ENCODE measurements at regions not wholly inside any gene's neighbourhood (a gene's known extent, or its start where the extent isn't known, plus 50 kb on each side); places are given as distances from the start of the nearest gene placed in this dataset.

GRCh38 chr15:87167055-87167454 lies 1087.4 kb downstream of the AGBL1 start:
- DNase-seq (ENCODE audit: low spot score), result no peak

- DNase-seq (ENCODE audit: low spot score), result no peak
Measured at GRCh38 chr15:87155771-87156170, 1076.1 kb downstream of the AGBL1 start.

GRCh38 chr15:87154761-87155160 lies 1075.1 kb downstream of the AGBL1 start:
- no peak for DNase-seq (ENCODE audit: low spot score)

- no peak for DNase-seq (ENCODE audit: low spot score)
Measured at GRCh38 chr15:87151202-87151748, 1071.6 kb downstream of the AGBL1 start.

- DNase-seq (ENCODE audit: low spot score), result no peak
Measured at GRCh38 chr15:87145696-87146095, 1066.0 kb downstream of the AGBL1 start.

- no peak for DNase-seq (ENCODE audit: low spot score)
Measured at GRCh38 chr15:87144775-87145174, 1065.1 kb downstream of the AGBL1 start.

GRCh38 chr15:87142096-87142495 lies 1062.4 kb downstream of the AGBL1 start:
- DNase-seq (ENCODE audit: low spot score), result no peak

- no peak for DNase-seq (ENCODE audit: low spot score)
Measured at GRCh38 chr15:87135109-87135508, 1055.4 kb downstream of the AGBL1 start.

GRCh38 chr15:87133704-87134103 lies 1054.0 kb downstream of the AGBL1 start:
- no peak for DNase-seq (ENCODE audit: low spot score)

- DNase-seq (ENCODE audit: low spot score), result no peak
Measured at GRCh38 chr15:87131067-87131466, 1051.4 kb downstream of the AGBL1 start.

- no peak for DNase-seq (ENCODE audit: low spot score)
Measured at GRCh38 chr15:87129916-87130315, 1050.2 kb downstream of the AGBL1 start.

GRCh38 chr15:87123676-87124382 lies 1044.2 kb downstream of the AGBL1 start:
- no peak for DNase-seq (ENCODE audit: low spot score)

GRCh38 chr15:87121336-87121735 lies 1041.7 kb downstream of the AGBL1 start:
- no peak for DNase-seq (ENCODE audit: low spot score)

GRCh38 chr15:87120555-87120954 lies 1040.9 kb downstream of the AGBL1 start:
- DNase-seq (ENCODE audit: low spot score), result no peak

GRCh38 chr15:87118846-87119245 lies 1039.2 kb downstream of the AGBL1 start:
- DNase-seq (ENCODE audit: low spot score), result no peak

GRCh38 chr15:87118435-87118834 lies 1038.8 kb downstream of the AGBL1 start:
- DNase-seq (ENCODE audit: low spot score), result no peak

GRCh38 chr15:87115795-87116194 lies 1036.1 kb downstream of the AGBL1 start:
- DNase-seq (ENCODE audit: low spot score), result no peak

GRCh38 chr15:87099916-87100315 lies 1020.2 kb downstream of the AGBL1 start:
- DNase-seq (ENCODE audit: low spot score), result no peak

- DNase-seq (ENCODE audit: low spot score), result no peak
Measured at GRCh38 chr15:87089551-87089950, 1009.9 kb downstream of the AGBL1 start.

- no peak for DNase-seq (ENCODE audit: low spot score)
Measured at GRCh38 chr15:87083201-87083600, 1003.5 kb downstream of the AGBL1 start.

GRCh38 chr15:87082581-87082980 lies 1002.9 kb downstream of the AGBL1 start:
- DNase-seq (ENCODE audit: low spot score), result no peak

GRCh38 chr15:87080547-87080946 lies 1000.9 kb downstream of the AGBL1 start:
- DNase-seq (ENCODE audit: low spot score), result no peak
